H7 (cell line): ENCODE measurements at regions not wholly inside any gene's neighbourhood (a gene's known extent, or its start where the extent isn't known, plus 50 kb on each side); places are given as distances from the start of the nearest gene placed in this dataset.
A peak's percentile ranks its signal among the peaks of the same experiment; 100 is the strongest.

Experiments
- DNase-seq: peaks from one replicate; pipeline ENCODE4 v3.0.0; 2012
- H3K27me3 ChIP-seq: 2 replicates; pipeline ENCODE4 v1.6.0; 2011; ENCODE audit warnings: mild to moderate bottlenecking, low read length; ENCODE audit not compliant: control insufficient read depth, insufficient read depth
- H3K36me3 ChIP-seq: replicated peaks from 2 replicates; pipeline ENCODE4 v1.5.1; 2011; ENCODE audit warnings: low read length; ENCODE audit not compliant: control insufficient read depth, insufficient read depth
- H3K4me3 ChIP-seq: 2 replicates; pipeline ENCODE4 v1.5.1; 2011; ENCODE audit warnings: low read depth, mild to moderate bottlenecking, control low read depth, low read length, moderate library complexity; ENCODE audit not compliant: insufficient read depth

DNA sequence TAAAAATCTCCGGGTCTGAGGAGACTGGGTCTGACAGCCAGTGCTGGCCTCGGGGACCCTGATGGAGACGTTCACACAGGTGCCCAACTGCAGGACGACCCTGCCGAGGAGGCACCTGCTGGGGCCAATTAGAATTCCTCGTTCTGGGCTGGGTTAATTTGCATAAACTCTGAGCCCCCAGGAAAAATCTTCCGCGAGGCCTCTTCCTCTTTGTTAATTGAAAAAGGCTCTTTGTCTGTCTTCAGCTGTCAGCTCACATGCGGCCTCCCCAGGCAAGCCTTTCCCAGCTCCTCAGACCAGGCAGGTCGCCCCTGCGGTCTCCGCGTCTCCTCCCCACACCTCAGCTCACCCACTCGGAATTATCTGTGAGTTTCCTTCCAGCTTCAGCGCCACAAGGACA, 400.2 kb downstream of the SEC14L1 start:
- no peak overlapping the region for H3K4me3 ChIP-seq
- peak; percentile 71 for DNase-seq
- no peaks in the 10 kb centered on the region for H3K36me3 ChIP-seq
- peaks cover 3% of the 10 kb centered on the region; the same call in 1 of the 2 replicates for H3K27me3 ChIP-seq

DNA sequence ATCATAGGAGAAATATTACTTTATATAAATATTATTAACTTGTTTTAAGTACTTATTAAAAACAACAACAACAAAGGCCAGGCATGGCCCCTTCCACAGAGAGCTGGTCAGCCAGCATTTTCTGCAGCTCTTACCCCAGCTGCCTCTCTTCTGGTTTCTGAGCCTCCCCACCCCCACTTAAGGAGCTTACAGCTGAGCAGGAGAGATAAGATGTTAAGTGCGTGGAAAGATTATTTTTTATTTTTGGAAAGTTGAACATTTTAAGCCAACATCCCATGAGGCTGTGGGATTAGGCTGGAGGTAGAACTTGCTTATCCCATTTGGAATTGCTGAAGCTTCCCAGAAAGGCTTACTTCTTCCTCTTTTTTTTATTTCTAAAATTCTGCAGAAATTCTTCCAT, 401.2 kb downstream of the SEC14L1 start:
- no peak overlapping the region for H3K4me3 ChIP-seq
- H3K27me3 ChIP-seq = peaks cover 3% of the 10 kb centered on the region; the same call in 1 of the 2 replicates
- no peaks in the 10 kb centered on the region for H3K36me3 ChIP-seq
- DNase-seq = no peak

DNA sequence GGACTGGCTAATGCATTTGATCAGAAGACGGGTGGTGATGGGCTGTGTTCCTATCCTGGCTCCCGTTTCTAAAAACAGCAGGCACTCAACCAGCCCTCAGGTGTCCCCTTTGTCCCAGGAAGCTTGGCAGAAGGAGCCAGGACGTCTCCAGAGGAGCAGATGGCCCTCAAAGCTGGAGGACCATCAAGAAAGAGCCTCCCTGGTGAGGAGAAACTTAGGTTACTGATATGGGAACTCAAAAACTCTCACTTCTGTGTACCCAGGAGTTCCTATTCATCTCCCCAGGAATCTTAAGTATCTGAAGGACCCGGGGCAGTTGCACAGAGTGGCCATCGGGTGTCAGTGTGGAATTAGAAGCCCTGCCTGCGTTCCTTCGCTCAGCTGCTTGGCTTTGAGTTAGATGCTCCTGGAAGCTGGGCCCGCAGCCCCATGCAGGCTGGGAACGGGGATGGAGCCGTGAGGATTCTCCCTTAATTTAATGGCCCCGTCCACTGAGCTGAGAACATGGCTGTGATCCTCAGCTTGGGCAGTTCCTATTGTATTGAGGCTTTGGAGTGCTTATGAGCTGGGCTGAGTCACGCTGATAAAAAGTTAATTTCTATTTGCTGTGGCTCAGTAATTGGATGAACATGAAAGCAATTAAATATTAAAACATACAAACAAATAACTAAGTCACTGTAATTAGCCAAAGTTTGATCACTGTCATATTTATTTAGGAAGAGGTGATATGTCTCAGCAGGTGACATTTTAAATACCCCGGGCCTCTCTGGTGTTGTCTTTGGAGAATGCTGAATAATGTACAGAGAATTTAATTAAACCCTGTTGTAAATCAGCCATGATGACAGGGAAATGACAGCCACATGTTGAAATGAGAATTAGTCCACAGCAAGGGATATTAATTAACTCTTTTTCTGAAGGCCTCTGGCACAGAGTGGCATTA, 402.1 kb downstream of the SEC14L1 start:
- Histone ChIP-seq H3K4me3 (no peak overlapping the region), H3K36me3 (no peaks in the 10 kb centered on the region), H3K27me3 (peaks cover 3% of the 10 kb centered on the region; the same call in 1 of the 2 replicates)
- peak; percentile 85 for DNase-seq

DNA sequence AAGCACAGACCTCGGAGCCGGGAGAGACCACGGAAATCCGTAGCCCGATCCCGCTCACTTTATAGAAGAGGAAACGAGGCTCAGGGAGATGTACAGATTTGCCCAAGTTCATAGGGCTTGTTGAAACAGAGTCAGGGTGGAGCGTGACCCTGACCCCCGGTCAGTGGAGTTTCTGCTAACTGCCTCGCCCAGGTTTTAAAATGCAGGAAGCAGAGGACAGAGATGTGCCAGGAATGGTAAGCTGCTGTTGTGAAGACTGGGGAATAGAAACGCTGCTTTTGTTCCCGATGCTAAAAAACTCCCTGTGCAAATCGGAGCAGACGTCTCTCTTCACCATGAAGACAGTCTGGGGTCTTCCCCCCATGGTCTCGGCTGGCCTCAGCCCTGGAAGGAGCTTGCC, 403.0 kb downstream of the SEC14L1 start:
- no peak for DNase-seq
- Histone ChIP-seq H3K4me3 (no peak overlapping the region), H3K36me3 (no peaks in the 10 kb centered on the region), H3K27me3 (peaks cover 3% of the 10 kb centered on the region; the same call in 1 of the 2 replicates)

DNA sequence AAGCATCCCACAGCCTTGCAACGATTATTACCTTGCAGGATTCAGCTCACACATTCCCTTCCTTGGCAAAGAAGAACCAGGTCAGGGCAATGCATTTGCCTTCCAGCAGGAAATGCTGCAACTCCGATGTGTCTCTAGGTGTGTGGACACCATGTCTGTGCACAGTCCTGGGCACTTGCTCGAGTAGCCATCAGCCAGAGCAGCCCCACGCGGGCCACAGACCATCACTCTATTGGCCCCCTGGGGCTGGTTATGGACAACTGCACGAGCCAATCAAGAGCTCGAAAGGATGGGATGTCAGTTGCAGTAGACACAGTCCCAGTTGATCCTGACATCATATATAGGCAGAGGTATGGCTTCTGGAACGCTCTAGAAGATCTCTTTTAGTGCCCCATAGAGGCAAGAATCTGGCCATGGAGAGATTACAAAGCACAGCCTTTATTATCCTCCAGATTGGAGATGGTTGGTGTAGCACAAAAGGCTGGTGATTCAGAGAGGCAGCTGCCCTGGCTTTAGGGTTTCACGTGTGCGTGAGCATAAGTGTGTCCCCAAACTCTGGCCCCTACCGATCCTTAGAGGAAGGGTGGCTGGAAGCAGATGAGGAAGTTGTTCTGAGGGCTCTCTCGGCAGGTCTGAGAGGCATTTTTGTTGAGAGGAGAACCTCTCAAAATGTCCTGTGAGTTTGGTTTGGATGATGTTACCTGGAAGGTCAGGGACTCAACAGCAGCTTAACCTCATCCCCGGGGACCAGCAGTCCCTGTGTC, 403.8 kb downstream of the SEC14L1 start:
- peaks cover 3% of the 10 kb centered on the region; the same call in 1 of the 2 replicates for H3K27me3 ChIP-seq
- H3K36me3 ChIP-seq = no peaks in the 10 kb centered on the region
- no peak overlapping the region for H3K4me3 ChIP-seq
- no peak for DNase-seq

DNA sequence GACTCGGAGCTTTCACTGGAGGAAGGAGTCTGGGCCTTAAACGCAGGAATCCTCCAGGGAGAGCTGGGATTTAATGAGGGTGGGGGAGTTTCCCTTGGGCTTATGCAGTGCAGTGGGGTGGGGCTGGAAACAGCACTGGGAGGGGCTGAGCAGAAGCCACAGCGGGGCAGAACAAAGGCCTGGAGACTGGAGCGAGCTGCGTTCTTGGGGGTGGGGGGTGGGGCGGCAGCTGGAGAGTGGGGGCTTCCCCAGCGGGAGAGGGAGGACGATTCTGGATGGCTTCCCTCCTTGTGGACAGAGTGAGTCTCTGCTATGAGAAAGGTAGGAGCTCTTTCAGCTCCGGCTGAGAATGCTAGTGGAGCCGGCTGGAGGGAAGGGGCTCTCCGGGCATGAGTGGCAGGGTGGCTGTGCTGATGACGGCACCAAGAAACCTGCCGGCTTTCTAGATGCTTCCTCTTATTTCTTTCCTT, 406.0 kb downstream of the SEC14L1 start:
- Histone ChIP-seq H3K4me3 (peak overlapping the region; percentile 1; the same call in 1 of the 2 replicates), H3K27me3 (no peaks in the 10 kb centered on the region), H3K36me3 (no peaks in the 10 kb centered on the region)
- DNase-seq = peak; percentile 88

DNA sequence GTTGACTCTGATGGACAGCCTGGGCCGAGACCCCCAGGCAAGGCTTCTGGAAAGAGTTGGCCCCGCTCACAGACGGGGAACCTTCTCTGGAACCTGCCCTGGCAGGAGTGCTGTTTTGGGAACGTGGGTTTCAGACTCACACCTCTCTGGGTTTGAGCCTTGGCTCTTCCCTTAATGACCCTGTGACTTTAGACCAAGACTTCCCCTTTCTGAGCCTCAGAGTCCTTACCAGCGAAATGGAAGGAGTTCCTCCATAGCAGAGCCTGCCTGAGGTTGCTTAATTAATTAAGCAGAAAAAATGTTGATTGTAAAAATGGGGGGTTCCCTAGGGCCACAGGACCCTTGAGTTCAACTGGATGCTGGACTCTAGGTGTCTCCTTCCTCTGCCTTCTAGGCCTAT, 408.2 kb downstream of the SEC14L1 start:
- H3K27me3 ChIP-seq = no peaks in the 10 kb centered on the region
- H3K36me3 ChIP-seq = no peaks in the 10 kb centered on the region
- no peak for DNase-seq
- no peak overlapping the region for H3K4me3 ChIP-seq

DNA sequence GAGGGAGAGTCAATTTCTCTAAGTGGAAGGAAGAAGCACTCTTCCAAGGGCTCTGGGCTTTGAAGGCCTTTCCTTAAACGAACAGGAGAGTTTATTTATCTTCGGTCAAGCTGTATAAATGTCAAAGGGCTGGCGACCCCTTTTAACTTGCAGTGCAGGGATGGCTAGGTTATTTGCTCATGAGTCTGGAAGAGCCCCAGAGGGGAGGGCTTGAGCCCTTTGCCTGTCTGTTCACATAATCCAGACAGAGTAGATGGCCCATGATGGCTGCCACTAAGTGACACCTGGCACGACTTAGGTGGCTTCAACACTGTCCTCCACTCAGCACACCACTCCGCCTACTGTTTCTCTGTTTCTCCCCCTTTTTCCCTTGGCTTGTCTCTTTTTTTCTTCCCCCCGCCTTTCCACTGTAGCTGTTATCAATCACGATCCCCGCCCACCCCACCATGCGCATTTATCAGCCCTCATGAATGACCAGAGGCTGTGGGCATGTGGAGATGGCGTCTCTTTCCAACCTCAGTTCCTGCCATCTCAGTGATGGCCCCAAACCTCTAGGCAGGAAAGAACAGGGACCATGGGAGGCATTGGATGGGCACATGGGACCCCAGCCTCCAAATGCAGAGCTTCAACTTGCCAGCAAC, 408.7 kb upstream of the TNRC6C start:
- no peak for DNase-seq
- no peak overlapping the region for H3K4me3 ChIP-seq

DNA sequence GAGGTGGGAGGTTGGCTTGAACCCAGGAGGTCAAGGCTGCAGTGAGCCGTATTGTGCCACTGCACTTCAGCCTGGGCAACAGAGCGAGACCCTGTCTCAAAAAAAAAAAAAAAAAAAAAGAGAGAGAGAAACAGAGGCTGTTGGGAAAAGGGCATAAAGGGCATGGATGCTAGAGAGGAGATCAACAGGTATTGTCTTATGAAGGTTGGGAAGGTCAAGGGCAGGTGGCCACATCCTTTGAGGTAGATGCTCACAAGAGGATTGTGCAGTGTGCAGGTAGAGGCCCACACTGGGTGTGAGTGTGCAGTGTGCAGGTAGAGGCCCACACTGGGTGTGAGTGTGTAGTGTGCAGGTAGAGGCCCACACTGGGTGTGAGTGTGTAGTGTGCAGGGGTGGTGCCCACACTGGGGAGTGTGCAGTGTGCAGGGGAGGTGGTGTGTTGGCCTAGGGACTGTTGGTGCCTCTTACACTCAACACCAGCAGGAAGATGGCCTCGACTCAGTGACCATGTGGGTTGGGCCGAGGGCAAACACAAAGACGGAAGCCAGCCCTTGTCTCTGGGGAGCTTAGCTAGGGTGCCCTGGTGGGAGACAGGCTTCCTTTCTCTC, 404.9 kb upstream of the TNRC6C start:
- no peak for DNase-seq
- H3K36me3 ChIP-seq = no peaks in the 10 kb centered on the region
- no peaks in the 10 kb centered on the region; the same call in 1 of the 2 replicates for H3K27me3 ChIP-seq
- H3K4me3 ChIP-seq = no peak overlapping the region

More for the DNA sequence above, 408.7 kb upstream of the TNRC6C start:
- Histone ChIP-seq H3K27me3 (no peaks in the 10 kb centered on the region), H3K36me3 (no peaks in the 10 kb centered on the region)

DNA sequence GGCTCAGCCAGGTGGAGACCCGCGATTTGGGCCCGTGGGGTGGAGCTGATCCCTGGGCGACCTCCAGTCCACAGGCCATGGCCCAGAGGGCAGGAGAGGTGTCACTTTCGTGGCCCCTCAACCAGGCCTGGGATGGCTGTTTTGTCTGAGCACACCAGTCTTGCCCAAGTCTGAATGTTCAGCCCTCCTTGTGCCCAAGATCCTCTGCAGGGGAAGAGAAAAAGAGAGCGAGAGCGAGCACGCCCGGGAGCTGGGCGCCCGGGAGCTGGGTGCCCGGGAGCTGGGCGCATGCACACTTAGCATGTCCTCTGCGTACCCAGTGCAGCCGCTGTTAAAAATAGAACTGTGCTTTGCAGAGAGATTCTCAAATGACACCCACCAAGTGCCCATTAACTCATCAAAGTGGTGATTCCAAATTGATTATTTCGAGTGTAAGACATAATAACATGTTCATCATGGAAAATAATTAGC, 403.3 kb upstream of the TNRC6C start:
- H3K36me3 ChIP-seq = no peaks in the 10 kb centered on the region
- peak; percentile 47 for DNase-seq
- no peak overlapping the region for H3K4me3 ChIP-seq
- H3K27me3 ChIP-seq = no peaks in the 10 kb centered on the region; the same call in 1 of the 2 replicates

DNA sequence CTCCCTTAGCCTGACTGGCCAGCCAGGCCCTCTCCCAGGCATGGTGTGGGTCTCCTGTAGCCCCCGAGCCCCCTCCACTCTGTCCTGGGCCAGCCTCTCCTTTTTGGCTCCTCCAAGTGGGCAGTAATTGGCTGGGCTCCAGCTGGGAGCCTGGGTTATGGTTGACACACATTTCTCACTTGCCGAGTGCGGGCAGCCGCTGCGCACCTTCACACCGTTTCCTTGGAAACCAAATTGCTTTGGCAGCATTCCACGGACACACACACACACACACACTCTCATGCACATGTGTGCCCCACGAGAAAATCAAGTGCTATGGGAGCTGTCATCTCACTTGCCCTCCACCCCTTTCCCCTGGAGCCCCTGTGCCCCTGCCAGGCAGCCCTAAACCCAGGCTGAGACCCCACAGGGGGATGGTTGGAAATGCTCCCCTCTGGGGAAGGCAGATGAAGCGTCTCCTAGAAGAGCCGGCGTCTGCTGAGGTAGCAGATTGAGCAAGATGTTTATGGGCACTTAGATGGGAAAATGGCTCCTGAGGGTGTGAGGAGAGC, 402.7 kb upstream of the TNRC6C start:
- DNase-seq = peak; percentile 58
- H3K4me3 ChIP-seq = no peak overlapping the region
- no peaks in the 10 kb centered on the region; the same call in 1 of the 2 replicates for H3K27me3 ChIP-seq
- H3K36me3 ChIP-seq = no peaks in the 10 kb centered on the region

DNA sequence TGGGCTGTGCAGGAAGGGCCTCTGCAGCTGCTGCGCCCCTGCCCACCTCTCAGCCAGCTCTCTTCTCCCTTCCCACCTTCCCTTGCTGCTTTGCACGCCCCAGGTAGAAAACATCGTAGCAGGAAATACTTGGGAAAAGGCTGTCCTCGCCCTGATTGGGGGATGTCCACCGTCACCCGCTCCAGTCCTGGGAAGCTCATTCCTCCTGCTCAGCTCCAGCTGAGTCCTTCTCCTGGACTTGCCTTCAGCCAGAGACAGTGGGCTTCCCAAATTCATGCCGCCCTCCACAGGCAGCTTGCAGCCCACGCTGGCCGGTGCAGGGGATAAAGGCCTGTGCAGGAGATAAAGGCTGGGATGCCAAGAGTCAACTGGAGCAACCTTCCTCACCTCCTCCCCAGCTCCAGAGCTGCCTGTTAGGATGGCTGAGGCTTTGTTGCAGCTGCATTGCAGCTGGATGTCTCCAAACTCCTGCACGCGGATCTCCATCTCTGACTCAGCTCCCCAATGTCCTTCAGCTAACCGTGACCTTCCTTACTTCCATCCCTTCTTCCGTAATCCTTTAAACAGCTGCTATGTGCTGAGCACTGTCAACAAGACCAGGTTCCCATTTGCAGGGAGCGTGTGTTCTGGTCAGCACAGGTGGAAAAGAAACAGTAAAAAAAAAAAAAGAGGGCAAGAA, 402.0 kb upstream of the TNRC6C start:
- Histone ChIP-seq H3K27me3 (no peaks in the 10 kb centered on the region; the same call in 1 of the 2 replicates), H3K36me3 (no peaks in the 10 kb centered on the region), H3K4me3 (no peak overlapping the region)
- peak; percentile 70 for DNase-seq
